HEK293T (cell line): ENCODE measurements at regions not wholly inside any gene's neighbourhood (a gene's known extent, or its start where the extent isn't known, plus 50 kb on each side); places are given as distances from the start of the nearest gene placed in this dataset.

Experiments
- CTCF ChIA-PET: fragments of 350-600 bp; formaldehyde crosslinking; extraction: SDS; loops from one replicate; lab custom pipeline; 2021; ENCODE audit warnings: antibody characterized with exemption, inconsistent platforms; lab: Yijun Ruan, JAX
- POLR2A ChIA-PET: fragments of 350-600 bp; formaldehyde crosslinking; extraction: SDS; loops from one replicate; lab custom pipeline; 2020; ENCODE audit warnings: antibody characterized with exemption, inconsistent platforms; lab: Yijun Ruan, JAX
- DNase-seq: peaks from one replicate; pipeline ENCODE4 v3.0.0; 2012; ENCODE audit warnings: mixed read lengths; ENCODE audit errors: extremely low spot score
- ARNT ChIP-seq: fragments of 450-650 bp; IDR thresholded peaks from 2 replicates; pipeline ENCODE4 v1.6.1; 2017; ENCODE audit warnings: mild to moderate bottlenecking
- BHLHE40 ChIP-seq: fragments of 450-650 bp; IDR thresholded peaks from 2 replicates; pipeline ENCODE4 v1.6.1; 2016; ENCODE audit warnings: mild to moderate bottlenecking, moderate library complexity, borderline replicate concordance
- CTBP1 ChIP-seq: fragments of 450-650 bp; IDR thresholded peaks from 2 replicates; pipeline ENCODE4 v1.6.1; 2016; ENCODE audit warnings: borderline replicate concordance
- ELF4 ChIP-seq: fragments of 450-650 bp; IDR thresholded peaks from 2 replicates; pipeline ENCODE4 v1.6.1; 2017; ENCODE audit warnings: antibody characterized with exemption
- FOXA1 ChIP-seq: fragments of 450-650 bp; IDR thresholded peaks from 2 replicates; pipeline ENCODE4 v1.6.1; 2016; ENCODE audit warnings: mild to moderate bottlenecking
- FOXK2 ChIP-seq: fragments of 450-650 bp; IDR thresholded peaks from 2 replicates; pipeline ENCODE4 v1.6.1; 2016; ENCODE audit warnings: mild to moderate bottlenecking
- FOXM1 ChIP-seq: fragments of 450-650 bp; IDR thresholded peaks from 2 replicates; pipeline ENCODE4 v1.6.1; 2017; ENCODE audit warnings: mild to moderate bottlenecking, borderline replicate concordance
- HDGF ChIP-seq: fragments of 450-650 bp; IDR thresholded peaks from 2 replicates; pipeline ENCODE4 v1.6.1; 2017; ENCODE audit warnings: antibody characterized with exemption, borderline replicate concordance
- L3MBTL2 ChIP-seq: fragments of 450-650 bp; conservative IDR thresholded peaks from 2 replicates; pipeline ENCODE4 v1.6.1; 2016; ENCODE audit warnings: mild to moderate bottlenecking
- LEF1 ChIP-seq: fragments of 450-650 bp; IDR thresholded peaks from 2 replicates; pipeline ENCODE4 v1.6.1; 2017; ENCODE audit warnings: mild to moderate bottlenecking, borderline replicate concordance
- NFRKB ChIP-seq: fragments of 450-650 bp; IDR thresholded peaks from 2 replicates; pipeline ENCODE4 v1.6.1; 2016; ENCODE audit warnings: mild to moderate bottlenecking, moderate library complexity
- PKNOX1 ChIP-seq: fragments of 450-650 bp; IDR thresholded peaks from 2 replicates; pipeline ENCODE4 v1.6.1; 2016
- SP1 ChIP-seq: fragments of 450-650 bp; IDR thresholded peaks from 2 replicates; pipeline ENCODE4 v1.6.1; 2017
- SUZ12 ChIP-seq: fragments of 450-650 bp; IDR thresholded peaks from 2 replicates; pipeline ENCODE4 v1.6.1; 2016; ENCODE audit warnings: mild to moderate bottlenecking
- TARDBP ChIP-seq: fragments of 450-650 bp; IDR thresholded peaks from 2 replicates; pipeline ENCODE4 v1.6.1; 2016
- ZNF384 ChIP-seq: fragments of 450-650 bp; IDR thresholded peaks from 2 replicates; pipeline ENCODE4 v1.6.1; 2016

- ChIA-PET POLR2A (no interaction called here), CTCF (no interaction called here)
- no peak for DNase-seq
- TF ChIP-seq CTBP1 (no peak), HDGF (no peak), BHLHE40 (no peak), TARDBP (no peak), L3MBTL2 (no peak), FOXK2 (no peak), SUZ12 (no peak), NFRKB (no peak), ELF4 (no peak), FOXA1 (no peak), ZNF384 (no peak)
Measured at GRCh38 chr5:68961762-68962161, 132.1 kb upstream of the SLC30A5 start.

GRCh38 chr5:68962757-68963484 lies 130.9 kb upstream of the SLC30A5 start:
- ChIA-PET POLR2A (no interaction called here), CTCF (no interaction called here)
- peak; percentile 75 for DNase-seq
- no peak for TF ChIP-seq HDGF

- CTCF ChIA-PET = no interaction called here
- POLR2A ChIA-PET = no interaction called here
- 0 out of 2 replicates have a peak, but pooled peaks have one; percentile 6 for TF ChIP-seq CTBP1
- TF ChIP-seq SP1 = no peak
- no peak for DNase-seq
Measured at GRCh38 chr5:68964679-68965078, 129.1 kb upstream of the SLC30A5 start.

- CTCF ChIA-PET = no interaction called here
- no peak for DNase-seq
- POLR2A ChIA-PET = no interaction called here
- no peak for TF ChIP-seq L3MBTL2
- TF ChIP-seq FOXM1 = no peak
- no peak for TF ChIP-seq SP1
- TF ChIP-seq LEF1 = no peak
Measured at GRCh38 chr5:68965926-68966325, 127.9 kb upstream of the SLC30A5 start.

- TF ChIP-seq NFRKB = no peak
- TF ChIP-seq FOXK2 = no peak
- no peak for TF ChIP-seq HDGF
- no peak for TF ChIP-seq SUZ12
- TF ChIP-seq PKNOX1 = no peak
- TF ChIP-seq ELF4 = no peak
- ChIA-PET POLR2A (no interaction called here), CTCF (no interaction called here)
- DNase-seq = no peak
Measured at GRCh38 chr5:68966596-68966995, 127.2 kb upstream of the SLC30A5 start.

- POLR2A ChIA-PET = interaction anchor here (0.6 kb wide), 1 partner anchor 589 kb away, joined by 3 read pairs; no protein-coding TSS in a partner anchor
- TF ChIP-seq BHLHE40 (no peak), HDGF (no peak), FOXM1 (no peak), FOXA1 (no peak), ELF4 (no peak), L3MBTL2 (no peak), FOXK2 (no peak), NFRKB (no peak), SP1 (no peak), TARDBP (no peak), CTBP1 (no peak), ZNF384 (no peak), ARNT (no peak)
- no peak for DNase-seq
- CTCF ChIA-PET = no interaction called here
Measured at GRCh38 chr5:68968429-68968828, 125.4 kb upstream of the SLC30A5 start.

- CTCF ChIA-PET = no interaction called here
- no peak for TF ChIP-seq CTBP1
- no peak for TF ChIP-seq NFRKB
- TF ChIP-seq FOXA1 = no peak
- TF ChIP-seq FOXM1 = no peak
- TF ChIP-seq ARNT = no peak
- TF ChIP-seq TARDBP = no peak
- TF ChIP-seq SP1 = no peak
- TF ChIP-seq ELF4 = no peak
- TF ChIP-seq SUZ12 = no peak
- no peak for TF ChIP-seq PKNOX1
- no peak for TF ChIP-seq L3MBTL2
- TF ChIP-seq BHLHE40 = no peak
- POLR2A ChIA-PET = no interaction called here
- no peak for DNase-seq
Measured at GRCh38 chr5:68970617-68971016, 123.2 kb upstream of the SLC30A5 start.

GRCh38 chr5:68973696-68974095 lies 120.1 kb upstream of the SLC30A5 start:
- no peak for TF ChIP-seq FOXA1
- no peak for TF ChIP-seq ZNF384
- TF ChIP-seq FOXK2 = no peak
- TF ChIP-seq NFRKB = no peak
- no peak for TF ChIP-seq FOXM1
- no peak for TF ChIP-seq L3MBTL2
- no peak for TF ChIP-seq BHLHE40
- no peak for TF ChIP-seq HDGF
- no peak for TF ChIP-seq LEF1
- TF ChIP-seq SUZ12 = no peak
- TF ChIP-seq ELF4 = no peak
- no peak for TF ChIP-seq CTBP1
- no peak for TF ChIP-seq SP1
- no peak for TF ChIP-seq TARDBP
- POLR2A ChIA-PET = no interaction called here
- CTCF ChIA-PET = no interaction called here
- DNase-seq = no peak
